HepG2 (cell line): ENCODE measurements at regions not wholly inside any gene's neighbourhood (a gene's known extent, or its start where the extent isn't known, plus 50 kb on each side); places are given as distances from the start of the nearest gene placed in this dataset.

Source experiments
- JDP2 ChIP-seq: sonication (generic); formaldehyde crosslinking; IDR thresholded peaks from 2 replicates; pipeline ENCODE4 v1.8.1; 2022; ENCODE audit warnings: missing genetic modification reagents, borderline replicate concordance
- MTA3 ChIP-seq: sonication (generic); formaldehyde crosslinking; IDR thresholded peaks from 2 replicates; pipeline ENCODE4 v1.4.0; 2020; ENCODE audit warnings: missing genetic modification reagents
- NR2F2 ChIP-seq: IDR thresholded peaks from 2 replicates; pipeline ENCODE4 v1.6.1; 2012; ENCODE audit warnings: low read depth, inconsistent platforms, borderline replicate concordance
- RAD21 ChIP-seq: fragments of 450-650 bp; formaldehyde crosslinking; IDR thresholded peaks from 2 replicates; pipeline ENCODE4 v1.5.0; 2020; ENCODE audit warnings: mild to moderate bottlenecking
- RARG ChIP-seq: sonication (generic); formaldehyde crosslinking; IDR thresholded peaks from 2 replicates; pipeline ENCODE4 v1.4.0; 2020; ENCODE audit warnings: low read depth, mild to moderate bottlenecking, missing genetic modification reagents
- TF ChIP-seq, protein P1 (sequence below), 2 experiments: sonication (generic) in 1 of 2; formaldehyde crosslinking in 1 of 2; IDR thresholded peaks; 2 replicates each; pipeline versions ENCODE4 v1.5.1 to v1.6.1; 2011 to 2020; ENCODE audit warnings: borderline replicate concordance in 1 of 2, low read depth in 1 of 2, low read length in 1 of 2, mild to moderate bottlenecking in 1 of 2, missing genetic modification reagents in 1 of 2, moderate library complexity in 1 of 2

DNA sequence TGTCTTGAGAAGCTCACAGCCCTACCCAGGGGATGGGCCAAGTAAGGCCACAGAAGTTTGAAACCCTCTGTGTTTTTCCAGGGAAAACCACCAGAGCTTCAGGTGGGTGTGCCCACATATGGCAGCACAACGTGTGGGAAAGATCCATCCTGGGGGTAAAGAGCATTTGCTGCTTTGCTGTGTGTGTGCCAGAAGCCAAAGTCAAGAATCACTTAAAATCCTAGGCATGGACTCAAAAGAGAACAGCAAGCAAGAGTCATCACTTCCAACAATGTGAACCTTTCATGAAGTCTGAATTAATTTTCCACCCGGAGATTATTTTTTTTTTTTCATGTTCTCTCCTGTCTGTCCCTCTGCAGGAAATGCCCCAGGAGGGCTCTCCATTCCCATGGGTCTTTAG is 308.2 kb upstream of the SGK1 start:
- TF ChIP-seq RARG (CRISPR knock-in tag) (no peak), JDP2 (CRISPR knock-in tag) (no peak), RAD21 (CRISPR knock-in tag) (no peak), NR2F2 (no peak), MTA3 (CRISPR knock-in tag) (no peak)
- TF ChIP-seq, protein P1, sequence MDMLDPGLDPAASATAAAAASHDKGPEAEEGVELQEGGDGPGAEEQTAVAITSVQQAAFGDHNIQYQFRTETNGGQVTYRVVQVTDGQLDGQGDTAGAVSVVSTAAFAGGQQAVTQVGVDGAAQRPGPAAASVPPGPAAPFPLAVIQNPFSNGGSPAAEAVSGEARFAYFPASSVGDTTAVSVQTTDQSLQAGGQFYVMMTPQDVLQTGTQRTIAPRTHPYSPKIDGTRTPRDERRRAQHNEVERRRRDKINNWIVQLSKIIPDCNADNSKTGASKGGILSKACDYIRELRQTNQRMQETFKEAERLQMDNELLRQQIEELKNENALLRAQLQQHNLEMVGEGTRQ (IDR thresholded peaks at IDR 0.05; ENCODE audit: low read depth, low read length) = no peak
- TF ChIP-seq, protein P1 (CRISPR knock-in tag; IDR thresholded peaks at IDR 0.05; ENCODE audit: borderline replicate concordance) = no peak
